GM19395 (cell line): ENCODE measurements at regions not wholly inside any gene's neighbourhood (a gene's known extent, or its start where the extent isn't known, plus 50 kb on each side); places are given as distances from the start of the nearest gene placed in this dataset.

Experiments used
- ATAC-seq: cut with Tn5 transposase; IDR thresholded peaks from one replicate; pipeline ENCODE4 v1.9.1; 2021; ENCODE audit warnings: mild to moderate bottlenecking, moderate library complexity; ENCODE audit not compliant: unreplicated experiment

- no peak for ATAC-seq
Observed at GRCh38 chr2:117700471-117700870, 114.0 kb upstream of the DDX18 start.

- no peak for ATAC-seq
Observed at GRCh38 chr2:117701365-117701764, 113.1 kb upstream of the DDX18 start.

- ATAC-seq: no peak
Observed at GRCh38 chr2:117702098-117702497, 112.4 kb upstream of the DDX18 start.

- ATAC-seq: no peak
Observed at GRCh38 chr2:117703858-117704257, 110.6 kb upstream of the DDX18 start.

- ATAC-seq: no peak
Observed at GRCh38 chr2:117704818-117705217, 109.7 kb upstream of the DDX18 start.

GRCh38 chr2:117707874-117708273 lies 106.6 kb upstream of the DDX18 start:
- ATAC-seq: no peak

GRCh38 chr2:117712684-117713083 lies 101.8 kb upstream of the DDX18 start:
- no peak for ATAC-seq

- no peak for ATAC-seq
Observed at GRCh38 chr2:117714110-117714509, 100.4 kb upstream of the DDX18 start.

GRCh38 chr2:117714745-117715417 lies 99.6 kb upstream of the DDX18 start:
- ATAC-seq: no peak

- no peak for ATAC-seq
Observed at GRCh38 chr2:117716505-117716904, 98.0 kb upstream of the DDX18 start.

GRCh38 chr2:117717072-117717471 lies 97.4 kb upstream of the DDX18 start:
- no peak for ATAC-seq

- ATAC-seq: no peak
Observed at GRCh38 chr2:117718048-117718447, 96.4 kb upstream of the DDX18 start.

GRCh38 chr2:117720765-117721164 lies 93.7 kb upstream of the DDX18 start:
- no peak for ATAC-seq

- ATAC-seq: no peak
Observed at GRCh38 chr2:117723483-117723882, 91.0 kb upstream of the DDX18 start.

- ATAC-seq: no peak
Observed at GRCh38 chr2:117723888-117724434, 90.5 kb upstream of the DDX18 start.

- no peak for ATAC-seq
Observed at GRCh38 chr2:117726747-117727146, 87.7 kb upstream of the DDX18 start.

- ATAC-seq: no peak
Observed at GRCh38 chr2:117737846-117738245, 76.6 kb upstream of the DDX18 start.

- no peak for ATAC-seq
Observed at GRCh38 chr2:117738991-117739839, 75.3 kb upstream of the DDX18 start.

- no peak for ATAC-seq
Observed at GRCh38 chr2:117745537-117745936, 69.0 kb upstream of the DDX18 start.

GRCh38 chr2:117755768-117756167 lies 58.7 kb upstream of the DDX18 start:
- no peak for ATAC-seq

- no peak for ATAC-seq
Observed at GRCh38 chr2:117760916-117761315, 53.6 kb upstream of the DDX18 start.

GRCh38 chr2:117762454-117762853 lies 52.0 kb upstream of the DDX18 start:
- no peak for ATAC-seq
